Peyer's patch (tissue), 4 donors: ENCODE measurements at regions not wholly inside any gene's neighbourhood (a gene's known extent, or its start where the extent isn't known, plus 50 kb on each side); places are given as distances from the start of the nearest gene placed in this dataset.

Experiments
- POLR2A ChIP-seq, 2 donors: fragments of 450-650 bp; IDR thresholded peaks; one replicate each; pipeline ENCODE4 v1.5.1; 2017; ENCODE audit warnings: antibody characterized with exemption in 2 of 2, mild to moderate bottlenecking in 2 of 2, moderate library complexity in 2 of 2
- TF ChIP-seq, protein P1 (sequence below), 6 experiments: fragments of 450-650 bp in 4 of 6; fragments of 200-600 bp in 2 of 6; sonication (generic) in 1 of 6; IDR thresholded peaks; one replicate each; pipeline ENCODE4 v1.5.1; 2017 to 2019; ENCODE audit warnings: antibody characterized with exemption in 6 of 6, mild to moderate bottlenecking in 3 of 6, moderate library complexity in 1 of 6

GRCh38 chr7:94183891-94184290 is 179.7 kb upstream of the BET1 start:
- TF ChIP-seq, protein P1, sequence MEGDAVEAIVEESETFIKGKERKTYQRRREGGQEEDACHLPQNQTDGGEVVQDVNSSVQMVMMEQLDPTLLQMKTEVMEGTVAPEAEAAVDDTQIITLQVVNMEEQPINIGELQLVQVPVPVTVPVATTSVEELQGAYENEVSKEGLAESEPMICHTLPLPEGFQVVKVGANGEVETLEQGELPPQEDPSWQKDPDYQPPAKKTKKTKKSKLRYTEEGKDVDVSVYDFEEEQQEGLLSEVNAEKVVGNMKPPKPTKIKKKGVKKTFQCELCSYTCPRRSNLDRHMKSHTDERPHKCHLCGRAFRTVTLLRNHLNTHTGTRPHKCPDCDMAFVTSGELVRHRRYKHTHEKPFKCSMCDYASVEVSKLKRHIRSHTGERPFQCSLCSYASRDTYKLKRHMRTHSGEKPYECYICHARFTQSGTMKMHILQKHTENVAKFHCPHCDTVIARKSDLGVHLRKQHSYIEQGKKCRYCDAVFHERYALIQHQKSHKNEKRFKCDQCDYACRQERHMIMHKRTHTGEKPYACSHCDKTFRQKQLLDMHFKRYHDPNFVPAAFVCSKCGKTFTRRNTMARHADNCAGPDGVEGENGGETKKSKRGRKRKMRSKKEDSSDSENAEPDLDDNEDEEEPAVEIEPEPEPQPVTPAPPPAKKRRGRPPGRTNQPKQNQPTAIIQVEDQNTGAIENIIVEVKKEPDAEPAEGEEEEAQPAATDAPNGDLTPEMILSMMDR (IDR thresholded peaks at IDR 0.05) = no peak
- no peak for TF ChIP-seq POLR2A (IDR thresholded peaks at IDR 0.05)
